ENCODE measurements at regions not wholly inside any gene's neighbourhood (a gene's known extent, or its start where the extent isn't known, plus 50 kb on each side); places are given as distances from the start of the nearest gene placed in this dataset.

- TF ChIP-seq ZNF792 (tag by site-specific recombination; IDR thresholded peaks at IDR 0.05), result no peak
- TF ChIP-seq ZNF138 (tag by site-specific recombination; IDR thresholded peaks at IDR 0.05; ENCODE audit: borderline replicate concordance), result no peak
- no peak for TF ChIP-seq TRIM28 (IDR thresholded peaks at IDR 0.05; ENCODE audit: borderline replicate concordance, low read length)
- no peak for TF ChIP-seq ZNF391 (tag by site-specific recombination; IDR thresholded peaks at IDR 0.05; ENCODE audit: borderline replicate concordance, low read depth)
These were observed 249.2 kb upstream of the HABP2 start (continued) for GRCh38 chr10:113303544-113304146.

DNA sequence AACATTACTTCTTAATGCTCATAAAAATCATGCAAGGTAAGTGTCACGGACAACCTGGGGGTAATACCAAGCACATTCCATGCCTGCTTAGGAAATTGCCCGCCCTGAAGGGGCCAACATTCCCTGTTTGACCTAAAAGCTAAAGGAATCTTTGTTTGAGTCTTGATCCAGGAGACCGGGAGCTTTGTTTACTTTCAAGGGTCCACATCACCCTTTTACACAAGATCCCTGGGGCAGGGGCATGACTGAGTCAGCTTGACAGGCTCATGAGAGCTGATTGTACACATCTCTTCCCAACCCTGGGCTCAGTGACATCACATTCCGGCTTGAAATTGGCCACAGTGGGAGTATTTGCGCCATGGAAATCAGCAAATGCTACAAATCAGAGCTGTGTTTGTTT lies 248.1 kb upstream of the HABP2 start:
- ChIA-PET CTCF (no interaction called here), POLR2A (no interaction called here)
- Histone ChIP-seq H3K4me3 (ENCODE audit: low read depth, low read length) (no peak overlapping the region), H3K27ac (ENCODE audit: extremely low read depth, low read depth, low read length) (no peak overlapping the region), H3K9me3 (ENCODE audit: control insufficient read depth, insufficient read depth, low read depth, low read length) (no peaks in the 10 kb centered on the region), H3K4me1 (ENCODE audit: control insufficient read depth, insufficient read depth, low read length) (no peaks in the 10 kb centered on the region), H3K36me3 (ENCODE audit: control insufficient read depth in 2 of 2, insufficient read depth in 1 of 2, low read length in 2 of 2) (no peaks in the 10 kb centered on the region)
- TF ChIP-seq ZXDB (tag by site-specific recombination; IDR thresholded peaks at IDR 0.05), result no peak
- TF ChIP-seq, protein P1, sequence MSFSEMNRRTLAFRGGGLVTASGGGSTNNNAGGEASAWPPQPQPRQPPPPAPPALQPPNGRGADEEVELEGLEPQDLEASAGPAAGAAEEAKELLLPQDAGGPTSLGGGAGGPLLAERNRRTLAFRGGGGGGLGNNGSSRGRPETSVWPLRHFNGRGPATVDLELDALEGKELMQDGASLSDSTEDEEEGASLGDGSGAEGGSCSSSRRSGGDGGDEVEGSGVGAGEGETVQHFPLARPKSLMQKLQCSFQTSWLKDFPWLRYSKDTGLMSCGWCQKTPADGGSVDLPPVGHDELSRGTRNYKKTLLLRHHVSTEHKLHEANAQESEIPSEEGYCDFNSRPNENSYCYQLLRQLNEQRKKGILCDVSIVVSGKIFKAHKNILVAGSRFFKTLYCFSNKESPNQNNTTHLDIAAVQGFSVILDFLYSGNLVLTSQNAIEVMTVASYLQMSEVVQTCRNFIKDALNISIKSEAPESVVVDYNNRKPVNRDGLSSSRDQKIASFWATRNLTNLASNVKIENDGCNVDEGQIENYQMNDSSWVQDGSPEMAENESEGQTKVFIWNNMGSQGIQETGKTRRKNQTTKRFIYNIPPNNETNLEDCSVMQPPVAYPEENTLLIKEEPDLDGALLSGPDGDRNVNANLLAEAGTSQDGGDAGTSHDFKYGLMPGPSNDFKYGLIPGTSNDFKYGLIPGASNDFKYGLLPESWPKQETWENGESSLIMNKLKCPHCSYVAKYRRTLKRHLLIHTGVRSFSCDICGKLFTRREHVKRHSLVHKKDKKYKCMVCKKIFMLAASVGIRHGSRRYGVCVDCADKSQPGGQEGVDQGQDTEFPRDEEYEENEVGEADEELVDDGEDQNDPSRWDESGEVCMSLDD (tag by site-specific recombination; IDR thresholded peaks at IDR 0.05), result no peak
- TF ChIP-seq, protein P2, sequence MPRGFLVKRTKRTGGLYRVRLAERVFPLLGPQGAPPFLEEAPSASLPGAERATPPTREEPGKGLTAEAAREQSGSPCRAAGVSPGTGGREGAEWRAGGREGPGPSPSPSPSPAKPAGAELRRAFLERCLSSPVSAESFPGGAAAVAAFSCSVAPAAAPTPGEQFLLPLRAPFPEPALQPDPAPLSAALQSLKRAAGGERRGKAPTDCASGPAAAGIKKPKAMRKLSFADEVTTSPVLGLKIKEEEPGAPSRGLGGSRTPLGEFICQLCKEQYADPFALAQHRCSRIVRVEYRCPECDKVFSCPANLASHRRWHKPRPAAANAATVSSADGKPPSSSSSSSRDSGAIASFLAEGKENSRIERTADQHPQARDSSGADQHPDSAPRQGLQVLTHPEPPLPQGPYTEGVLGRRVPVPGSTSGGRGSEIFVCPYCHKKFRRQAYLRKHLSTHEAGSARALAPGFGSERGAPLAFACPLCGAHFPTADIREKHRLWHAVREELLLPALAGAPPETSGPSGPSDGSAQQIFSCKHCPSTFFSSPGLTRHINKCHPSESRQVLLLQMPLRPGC (tag by site-specific recombination; IDR thresholded peaks at IDR 0.05), result no peak
- TF ChIP-seq MEIS1 (CRISPR knock-in tag; IDR thresholded peaks at IDR 0.05; ENCODE audit: borderline replicate concordance), result no peak
- TF ChIP-seq ZNF514 (tag by site-specific recombination; IDR thresholded peaks at IDR 0.05), result no peak
- no peak for TF ChIP-seq GLI4 (tag by site-specific recombination; IDR thresholded peaks at IDR 0.05)
- TF ChIP-seq HOXA7 (CRISPR knock-in tag; IDR thresholded peaks at IDR 0.05; ENCODE audit: borderline replicate concordance), result no peak

DNA sequence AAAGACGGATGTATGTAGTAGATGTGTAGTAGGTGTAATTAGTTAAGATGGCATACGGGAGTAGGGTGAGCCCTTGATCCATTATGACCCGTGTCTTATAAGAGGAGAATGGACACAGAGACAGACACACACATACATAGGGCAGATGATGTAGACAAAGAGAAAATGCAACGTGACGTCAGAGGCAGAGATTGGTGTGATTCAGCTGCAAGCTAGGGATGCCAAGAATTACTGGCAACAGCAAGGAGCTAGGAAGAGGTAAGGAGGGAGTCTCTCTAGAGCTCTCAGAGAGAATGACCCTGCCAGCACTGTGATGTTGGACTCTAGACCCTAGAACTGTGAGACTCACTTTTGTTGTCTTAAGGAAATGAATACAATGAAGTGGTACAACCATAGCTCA lies 247.0 kb upstream of the HABP2 start:
- ChIA-PET POLR2A (no interaction called here), CTCF (interaction anchor here (0.6 kb wide), 1 partner anchor 13 kb away, joined by 3 read pairs; no protein-coding TSS in a partner anchor)
- Histone ChIP-seq H3K9me3 (ENCODE audit: control insufficient read depth, insufficient read depth, low read depth, low read length) (no peaks in the 10 kb centered on the region), H3K36me3 (ENCODE audit: control insufficient read depth in 2 of 2, insufficient read depth in 1 of 2, low read length in 2 of 2) (no peaks in the 10 kb centered on the region), H3K4me3 (ENCODE audit: low read depth, low read length) (no peak overlapping the region), H3K27ac (ENCODE audit: extremely low read depth, low read depth, low read length) (no peak overlapping the region), H3K4me1 (ENCODE audit: control insufficient read depth, insufficient read depth, low read length) (no peaks in the 10 kb centered on the region)
- no peak for TF ChIP-seq ZNF426 (tag by site-specific recombination; IDR thresholded peaks at IDR 0.05)
- TF ChIP-seq PRDM2 (tag by site-specific recombination; IDR thresholded peaks at IDR 0.05; ENCODE audit: borderline replicate concordance), result no peak
- TF ChIP-seq, protein P3, sequence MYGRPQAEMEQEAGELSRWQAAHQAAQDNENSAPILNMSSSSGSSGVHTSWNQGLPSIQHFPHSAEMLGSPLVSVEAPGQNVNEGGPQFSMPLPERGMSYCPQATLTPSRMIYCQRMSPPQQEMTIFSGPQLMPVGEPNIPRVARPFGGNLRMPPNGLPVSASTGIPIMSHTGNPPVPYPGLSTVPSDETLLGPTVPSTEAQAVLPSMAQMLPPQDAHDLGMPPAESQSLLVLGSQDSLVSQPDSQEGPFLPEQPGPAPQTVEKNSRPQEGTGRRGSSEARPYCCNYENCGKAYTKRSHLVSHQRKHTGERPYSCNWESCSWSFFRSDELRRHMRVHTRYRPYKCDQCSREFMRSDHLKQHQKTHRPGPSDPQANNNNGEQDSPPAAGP (tag by site-specific recombination; IDR thresholded peaks at IDR 0.05), result no peak
- TF ChIP-seq ZNF488 (tag by site-specific recombination; IDR thresholded peaks at IDR 0.05), result no peak
- TF ChIP-seq SCRT2 (tag by site-specific recombination; IDR thresholded peaks at IDR 0.05), result no peak
- TF ChIP-seq ZNF248 (tag by site-specific recombination; IDR thresholded peaks at IDR 0.05), result no peak
- TF ChIP-seq ZNF707 (tag by site-specific recombination; IDR thresholded peaks at IDR 0.05), result no peak
- no peak for TF ChIP-seq KLF1 (tag by site-specific recombination; IDR thresholded peaks at IDR 0.05)
- no peak for TF ChIP-seq ZNF223 (tag by site-specific recombination; IDR thresholded peaks at IDR 0.05)
- no peak for TF ChIP-seq ZNF701 (tag by site-specific recombination; IDR thresholded peaks at IDR 0.05)

Data from HEK293 (cell line).